ENCODE measurements at regions not wholly inside any gene's neighbourhood (a gene's known extent, or its start where the extent isn't known, plus 50 kb on each side); places are given as distances from the start of the nearest gene placed in this dataset.

GRCh38 chr19:31140717-31141116 lies 208.5 kb downstream of the TSHZ3 start:
- Mint-ChIP-seq H3K27ac (no peak overlapping the region), H3K36me3 (no peaks in the 10 kb centered on the region), H3K9me3 (no peaks in the 10 kb centered on the region), H3K27me3 (ENCODE audit: low read depth) (peaks cover 9% of the 10 kb centered on the region), H3K4me3 (no peak overlapping the region), H3K4me1 (peaks cover 14% of the 10 kb centered on the region)
- TF ChIP-seq CTCF (IDR thresholded peaks at IDR 0.05; ENCODE audit: unreplicated experiment), result no peak
- no peak for DNase-seq (ENCODE audit: low spot score in 2 of 2, unreplicated experiment in 2 of 2)

- no peak overlapping the region for H3K4me3 Mint-ChIP-seq
- peaks cover 11% of the 10 kb centered on the region for H3K27me3 Mint-ChIP-seq (ENCODE audit: low read depth)
- no peak for TF ChIP-seq CTCF (IDR thresholded peaks at IDR 0.05; ENCODE audit: unreplicated experiment)
- H3K4me1 Mint-ChIP-seq, result peaks cover 8% of the 10 kb centered on the region
- no peak for DNase-seq (ENCODE audit: low spot score in 2 of 2, unreplicated experiment in 2 of 2)
- H3K36me3 Mint-ChIP-seq, result no peaks in the 10 kb centered on the region
- H3K27ac Mint-ChIP-seq, result no peak overlapping the region
- H3K9me3 Mint-ChIP-seq, result no peaks in the 10 kb centered on the region
Measured at GRCh38 chr19:31139871-31140505, 209.2 kb downstream of the TSHZ3 start.

GRCh38 chr19:31138077-31138476 lies 211.2 kb downstream of the TSHZ3 start:
- Mint-ChIP-seq H3K27me3 (ENCODE audit: low read depth) (peaks cover 15% of the 10 kb centered on the region), H3K9me3 (no peaks in the 10 kb centered on the region), H3K36me3 (no peaks in the 10 kb centered on the region), H3K27ac (no peak overlapping the region), H3K4me3 (no peak overlapping the region), H3K4me1 (peaks cover 4% of the 10 kb centered on the region)
- no peak for DNase-seq (ENCODE audit: low spot score in 2 of 2, unreplicated experiment in 2 of 2)
- no peak for TF ChIP-seq CTCF (IDR thresholded peaks at IDR 0.05; ENCODE audit: unreplicated experiment)

- no peak for TF ChIP-seq CTCF (IDR thresholded peaks at IDR 0.05; ENCODE audit: unreplicated experiment)
- no peak overlapping the region for H3K27ac Mint-ChIP-seq
- H3K4me1 Mint-ChIP-seq, result peaks cover 10% of the 10 kb centered on the region
- DNase-seq (ENCODE audit: low spot score in 2 of 2, unreplicated experiment in 2 of 2), result no peak
- peaks cover 10% of the 10 kb centered on the region for H3K27me3 Mint-ChIP-seq (ENCODE audit: low read depth)
- no peaks in the 10 kb centered on the region for H3K36me3 Mint-ChIP-seq
- no peaks in the 10 kb centered on the region for H3K9me3 Mint-ChIP-seq
- H3K4me3 Mint-ChIP-seq, result no peak overlapping the region
Measured at GRCh38 chr19:31135841-31136240, 213.4 kb downstream of the TSHZ3 start.

- Mint-ChIP-seq H3K9me3 (peaks cover 8% of the 10 kb centered on the region), H3K36me3 (no peaks in the 10 kb centered on the region), H3K4me3 (no peak overlapping the region), H3K27me3 (ENCODE audit: low read depth) (peaks cover 10% of the 10 kb centered on the region), H3K4me1 (peaks cover 6% of the 10 kb centered on the region), H3K27ac (no peak overlapping the region)
- DNase-seq (ENCODE audit: low spot score in 2 of 2, unreplicated experiment in 2 of 2), result no peak
- TF ChIP-seq CTCF (IDR thresholded peaks at IDR 0.05; ENCODE audit: unreplicated experiment), result no peak
Measured at GRCh38 chr19:31132753-31133110, 216.5 kb downstream of the TSHZ3 start.

- no peak for DNase-seq (ENCODE audit: low spot score in 2 of 2, unreplicated experiment in 2 of 2)
- TF ChIP-seq CTCF (IDR thresholded peaks at IDR 0.05; ENCODE audit: unreplicated experiment), result no peak
- Mint-ChIP-seq H3K9me3 (peaks cover 8% of the 10 kb centered on the region), H3K4me3 (no peak overlapping the region), H3K36me3 (no peaks in the 10 kb centered on the region), H3K4me1 (peaks cover 11% of the 10 kb centered on the region), H3K27ac (no peak overlapping the region), H3K27me3 (ENCODE audit: low read depth) (peaks cover 7% of the 10 kb centered on the region)
Measured at GRCh38 chr19:31128291-31128690, 220.9 kb downstream of the TSHZ3 start.

Data from mesothelial cell of epicardium (in vitro differentiated cells).